ENCODE measurements at regions not wholly inside any gene's neighbourhood (a gene's known extent, or its start where the extent isn't known, plus 50 kb on each side); places are given as distances from the start of the nearest gene placed in this dataset.

GRCh38 chr16:35733971-35734702 is 2274.7 kb downstream of the TP53TG3F start:
- H3K4me3 ChIP-seq (ENCODE audit: low read depth, low read length, poor library complexity, severe bottlenecking), result no peak overlapping the region
- no peaks in the 10 kb centered on the region for H3K36me3 ChIP-seq (ENCODE audit: insufficient read depth, low read length)
- no peaks in the 10 kb centered on the region for H3K27me3 ChIP-seq (ENCODE audit: insufficient read depth, low read length)
- no peak overlapping the region for H3K4me2 ChIP-seq (ENCODE audit: low read length)
- TF ChIP-seq CTCF (IDR thresholded peaks at IDR 0.05; ENCODE audit: low read length) (no peak), EZH2 (IDR thresholded peaks at IDR 0.05; ENCODE audit: borderline replicate concordance, low read length) (no peak)
- no peak overlapping the region for H3K27ac ChIP-seq (ENCODE audit: low read depth, low read length, poor library complexity, severe bottlenecking)
- H3K9me3 ChIP-seq (ENCODE audit: low read length), result no peaks in the 10 kb centered on the region
- H4K20me1 ChIP-seq (ENCODE audit: insufficient read depth, low read length), result no peaks in the 10 kb centered on the region
- H3K9ac ChIP-seq (ENCODE audit: low read length), result no peak overlapping the region
- H2AFZ ChIP-seq (ENCODE audit: low read length), result no peak overlapping the region
- no peaks in the 10 kb centered on the region for H3K4me1 ChIP-seq (ENCODE audit: insufficient read depth, low read length, severe bottlenecking)
- H3F3A ChIP-seq (ENCODE audit: insufficient read depth, low read length), result no peaks in the 10 kb centered on the region
- H3K79me2 ChIP-seq (ENCODE audit: insufficient read depth, low read length), result no peaks in the 10 kb centered on the region
- H3K9me2 ChIP-seq (ENCODE audit: low read depth, low read length), result no peaks in the 10 kb centered on the region

GRCh38 chr16:35734728-35735402 is 2275.5 kb downstream of the TP53TG3F start:
- Histone ChIP-seq H4K20me1 (ENCODE audit: insufficient read depth, low read length) (no peaks in the 10 kb centered on the region), H3K36me3 (ENCODE audit: insufficient read depth, low read length) (no peaks in the 10 kb centered on the region), H3K4me2 (ENCODE audit: low read length) (no peak overlapping the region), H3K4me1 (ENCODE audit: insufficient read depth, low read length, severe bottlenecking) (no peaks in the 10 kb centered on the region), H3K9ac (ENCODE audit: low read length) (no peak overlapping the region), H3K9me2 (ENCODE audit: low read depth, low read length) (no peaks in the 10 kb centered on the region), H3F3A (ENCODE audit: insufficient read depth, low read length) (no peaks in the 10 kb centered on the region), H3K4me3 (ENCODE audit: low read depth, low read length, poor library complexity, severe bottlenecking) (no peak overlapping the region), H2AFZ (ENCODE audit: low read length) (no peak overlapping the region), H3K27ac (ENCODE audit: low read depth, low read length, poor library complexity, severe bottlenecking) (no peak overlapping the region), H3K27me3 (ENCODE audit: insufficient read depth, low read length) (no peaks in the 10 kb centered on the region), H3K79me2 (ENCODE audit: insufficient read depth, low read length) (no peaks in the 10 kb centered on the region), H3K9me3 (ENCODE audit: low read length) (no peaks in the 10 kb centered on the region)
- TF ChIP-seq CTCF (IDR thresholded peaks at IDR 0.05; ENCODE audit: low read length) (no peak), EZH2 (IDR thresholded peaks at IDR 0.05; ENCODE audit: borderline replicate concordance, low read length) (no peak)

- H3K79me2 ChIP-seq (ENCODE audit: insufficient read depth, low read length), result no peaks in the 10 kb centered on the region
- H3K36me3 ChIP-seq (ENCODE audit: insufficient read depth, low read length), result no peaks in the 10 kb centered on the region
- H3F3A ChIP-seq (ENCODE audit: insufficient read depth, low read length), result no peaks in the 10 kb centered on the region
- H3K27me3 ChIP-seq (ENCODE audit: insufficient read depth, low read length), result no peaks in the 10 kb centered on the region
- no peak overlapping the region for H3K9ac ChIP-seq (ENCODE audit: low read length)
- TF ChIP-seq EZH2 (IDR thresholded peaks at IDR 0.05; ENCODE audit: borderline replicate concordance, low read length) (no peak), CTCF (IDR thresholded peaks at IDR 0.05; ENCODE audit: low read length) (no peak)
- no peaks in the 10 kb centered on the region for H3K4me1 ChIP-seq (ENCODE audit: insufficient read depth, low read length, severe bottlenecking)
- H3K4me2 ChIP-seq (ENCODE audit: low read length), result no peak overlapping the region
- H2AFZ ChIP-seq (ENCODE audit: low read length), result no peak overlapping the region
- no peaks in the 10 kb centered on the region for H4K20me1 ChIP-seq (ENCODE audit: insufficient read depth, low read length)
- H3K27ac ChIP-seq (ENCODE audit: low read depth, low read length, poor library complexity, severe bottlenecking), result no peak overlapping the region
- H3K9me3 ChIP-seq (ENCODE audit: low read length), result no peaks in the 10 kb centered on the region
- no peak overlapping the region for H3K4me3 ChIP-seq (ENCODE audit: low read depth, low read length, poor library complexity, severe bottlenecking)
- no peaks in the 10 kb centered on the region for H3K9me2 ChIP-seq (ENCODE audit: low read depth, low read length)
Observed at GRCh38 chr16:35735403-35736251, 2276.2 kb downstream of the TP53TG3F start.

Measured in OCI-LY1 (cell line).